H1 (cell line): ENCODE measurements at regions not wholly inside any gene's neighbourhood (a gene's known extent, or its start where the extent isn't known, plus 50 kb on each side); places are given as distances from the start of the nearest gene placed in this dataset.

Experiments
- CTCF ChIA-PET: fragments of 300-600 bp; sonication (Branson Sonifier 250); formaldehyde crosslinking; loops from one replicate; lab custom pipeline; 2021; ENCODE audit not compliant: partially characterized antibody; lab: Charles Lee
- POLR2A ChIA-PET: fragments of 300-600 bp; sonication (Branson Sonifier 250); formaldehyde crosslinking; loops from one replicate; lab custom pipeline; 2021; ENCODE audit warnings: inconsistent platforms; ENCODE audit not compliant: partially characterized antibody; lab: Charles Lee
- DNase-seq, 2 experiments: peaks; one replicate each; pipeline versions ENCODE4 v3.0.0 to v3.0.0-alpha.2; 2010 to 2022; ENCODE audit warnings: low spot score in 2 of 2, low read depth in 1 of 2, mixed read lengths in 1 of 2
- FAIRE-seq: peaks from 2 replicates; lab custom pipeline; 2011; peaks lifted over from hg19 to GRCh38; lab: Jason Lieb, UNC
- H2AFZ ChIP-seq: 2 replicates; pipeline ENCODE4 v1.8.1; 2012; ENCODE audit warnings: low read length, inconsistent platforms
- H2AK5ac ChIP-seq: 2 replicates; pipeline ENCODE4 v1.6.1; 2013; ENCODE audit warnings: low read depth, low read length
- H2BK120ac ChIP-seq: replicated peaks from 2 replicates; pipeline ENCODE3; 2013; ENCODE audit warnings: low read depth, low read length, inconsistent platforms
- H2BK12ac ChIP-seq: 2 replicates; pipeline ENCODE4 v1.6.1; 2013; ENCODE audit warnings: low read depth, low read length
- H2BK15ac ChIP-seq: 2 replicates; pipeline ENCODE4 v1.6.1; 2013; ENCODE audit warnings: low read length
- H2BK20ac ChIP-seq: 2 replicates; pipeline ENCODE4 v1.6.1; 2013; ENCODE audit warnings: low read length
- H2BK5ac ChIP-seq: 2 replicates; pipeline ENCODE4 v1.6.1; 2013; ENCODE audit warnings: low read depth, low read length
- H3K14ac ChIP-seq: 2 replicates; pipeline ENCODE4 v1.6.1; 2013; ENCODE audit warnings: inconsistent platforms; ENCODE audit not compliant: insufficient read length
- H3K18ac ChIP-seq: 2 replicates; pipeline ENCODE4 v1.6.1; 2013; ENCODE audit warnings: low read length; ENCODE audit errors: extremely low read depth
- H3K23ac ChIP-seq: 2 replicates; pipeline ENCODE4 v1.6.1; 2013; ENCODE audit warnings: inconsistent platforms; ENCODE audit not compliant: insufficient read length
- H3K23me2 ChIP-seq: 2 replicates; pipeline ENCODE4 v1.6.1; 2013; ENCODE audit warnings: low read depth, low read length
- H3K27ac ChIP-seq: 2 replicates; pipeline ENCODE4 v1.6.1; 2011; ENCODE audit warnings: low read depth, low read length, inconsistent platforms
- H3K27me3 ChIP-seq, 4 experiments: replicated peaks in 1 of 4; 1 replicate in 1 of 4; 2 replicates in 3 of 4; pipeline versions ENCODE4 v1.6.1 to v1.8.1; 2011 to 2013; ENCODE audit warnings: low read length in 3 of 4, mild to moderate bottlenecking in 3 of 4, inconsistent platforms in 2 of 4, mixed read lengths in 2 of 4, moderate library complexity in 1 of 4; ENCODE audit not compliant: control insufficient read depth in 3 of 4, insufficient read depth in 3 of 4; ENCODE audit errors: extremely low read depth in 1 of 4
- H3K36me3 ChIP-seq, 4 experiments: 2 replicates each; pipeline versions ENCODE4 v1.6.1 to v1.8.1; 2011 to 2013; ENCODE audit warnings: mild to moderate bottlenecking in 4 of 4, low read length in 3 of 4, moderate library complexity in 2 of 4, control low read depth in 1 of 4, inconsistent platforms in 1 of 4; ENCODE audit not compliant: insufficient read depth in 4 of 4, control insufficient read depth in 2 of 4
- H3K4ac ChIP-seq: replicated peaks from 2 replicates; pipeline ENCODE3; 2013; ENCODE audit warnings: low read length, low read depth, mixed read lengths, inconsistent platforms; ENCODE audit not compliant: insufficient read length
- H3K4me1 ChIP-seq, 4 experiments: replicated peaks in 1 of 4; 1 replicate in 1 of 4; 2 replicates in 3 of 4; pipeline versions ENCODE4 v1.6.1 to v1.8.1; 2011 to 2013; ENCODE audit warnings: low read length in 3 of 4, inconsistent platforms in 2 of 4, mixed read lengths in 1 of 4; ENCODE audit not compliant: insufficient read depth in 4 of 4, control insufficient read depth in 3 of 4
- H3K4me2 ChIP-seq, 2 experiments: 2 replicates each; pipeline versions ENCODE4 v1.6.1 to v1.8.1; 2011 to 2013; ENCODE audit warnings: low read depth in 2 of 2, low read length in 2 of 2, control low read depth in 1 of 2, inconsistent platforms in 1 of 2, mild to moderate bottlenecking in 1 of 2; ENCODE audit not compliant: insufficient read depth in 1 of 2
- H3K4me3 ChIP-seq, 4 experiments: fragments of 200-600, 300-600 bp in 1 of 4; sonication (generic), shearing (Covaris generic), sonication (Bioruptor Twin) in 1 of 4; 2 replicates each; pipeline versions ENCODE4 v1.5.1 to v1.8.1; 2011 to 2016; ENCODE audit warnings: low read length in 4 of 4, low read depth in 3 of 4, control low read depth in 2 of 4, inconsistent platforms in 2 of 4, mild to moderate bottlenecking in 2 of 4, mixed read lengths in 1 of 4, moderate library complexity in 1 of 4; ENCODE audit not compliant: insufficient read depth in 2 of 4; ENCODE audit errors: extremely low read depth in 1 of 4
- H3K56ac ChIP-seq: replicated peaks from 2 replicates; pipeline ENCODE3; 2013; ENCODE audit warnings: low read depth, mild to moderate bottlenecking, mixed read lengths, low read length, inconsistent platforms; ENCODE audit not compliant: insufficient read length
- H3K79me1 ChIP-seq: 2 replicates; pipeline ENCODE4 v1.6.1; 2013; ENCODE audit warnings: low read depth, low read length, control low read depth
- H3K79me2 ChIP-seq, 2 experiments: 2 replicates each; pipeline versions ENCODE4 v1.6.1 to v1.8.1; 2012 to 2013; ENCODE audit warnings: low read length in 2 of 2, mild to moderate bottlenecking in 2 of 2, inconsistent platforms in 1 of 2; ENCODE audit not compliant: insufficient read depth in 2 of 2, control insufficient read depth in 1 of 2
- H3K9ac ChIP-seq, 4 experiments: replicated peaks in 1 of 4; 1 replicate in 1 of 4; 2 replicates in 3 of 4; pipeline versions ENCODE4 v1.6.1 to v1.8.1; 2011 to 2013; ENCODE audit warnings: low read depth in 3 of 4, low read length in 3 of 4, control low read depth in 2 of 4, mild to moderate bottlenecking in 2 of 4, moderate library complexity in 2 of 4, inconsistent platforms in 1 of 4; ENCODE audit errors: extremely low read depth in 1 of 4
- H3K9me3 ChIP-seq, 2 experiments: 2 replicates each; pipeline versions ENCODE4 v1.6.1 to v1.8.1; 2012 to 2013; ENCODE audit warnings: mild to moderate bottlenecking in 2 of 2, moderate library complexity in 2 of 2, control low read depth in 1 of 2, inconsistent platforms in 1 of 2, low read depth in 1 of 2, low read length in 1 of 2, mixed read lengths in 1 of 2; ENCODE audit not compliant: insufficient read depth in 2 of 2
- H4K20me1 ChIP-seq, 2 experiments: replicated peaks in 1 of 2; 2 replicates each; pipeline versions ENCODE3 to v1.8.1; 2011 to 2013; ENCODE audit warnings: inconsistent platforms in 2 of 2, low read length in 2 of 2, mild to moderate bottlenecking in 1 of 2; ENCODE audit not compliant: insufficient read depth in 2 of 2, control insufficient read depth in 1 of 2
- H4K5ac ChIP-seq: 2 replicates; pipeline ENCODE4 v1.6.1; 2013; ENCODE audit warnings: low read length, low read depth, mixed read lengths, inconsistent platforms; ENCODE audit not compliant: insufficient read length
- H4K8ac ChIP-seq: 2 replicates; pipeline ENCODE4 v1.8.0; 2013; ENCODE audit warnings: mild to moderate bottlenecking, moderate library complexity, low read length, inconsistent platforms; ENCODE audit not compliant: insufficient read depth; ENCODE audit errors: extremely low read depth
- H4K91ac ChIP-seq: replicated peaks from 2 replicates; pipeline ENCODE3; 2013; ENCODE audit warnings: low read length, mixed read lengths, inconsistent platforms; ENCODE audit not compliant: insufficient read length
- ATF2 ChIP-seq: IDR thresholded peaks from 2 replicates; pipeline ENCODE4 v1.6.1; 2012; ENCODE audit warnings: low read length, inconsistent platforms
- BCL11A ChIP-seq, 2 experiments: IDR thresholded peaks; one replicate each; pipeline ENCODE4 v1.6.1; 2011; ENCODE audit warnings: low read depth in 2 of 2, low read length in 2 of 2, mild to moderate bottlenecking in 2 of 2
- CBX5 ChIP-seq: fragments of 300-800, 300-1000 bp; sonication (generic); IDR thresholded peaks from 2 replicates; pipeline ENCODE4 v1.7.1; 2016; ENCODE audit warnings: antibody characterized with exemption, low read length, low read depth
- CTBP2 ChIP-seq: IDR thresholded peaks from 2 replicates; pipeline ENCODE4 v1.7.0; 2011; ENCODE audit warnings: borderline replicate concordance, mild to moderate bottlenecking, moderate library complexity, mixed read lengths, low read length; ENCODE audit not compliant: insufficient read depth, insufficient read length
- E2F6 ChIP-seq: IDR thresholded peaks from 2 replicates; pipeline ENCODE4 v1.6.1; 2012; ENCODE audit warnings: inconsistent platforms
- EGR1 ChIP-seq: IDR thresholded peaks from 2 replicates; pipeline ENCODE4 v1.6.1; 2011; ENCODE audit warnings: low read depth, low read length, borderline replicate concordance
- JUN ChIP-seq: IDR thresholded peaks from 2 replicates; pipeline ENCODE4 v1.6.1; 2011; ENCODE audit warnings: low read depth, mild to moderate bottlenecking, improper control_type of control experiment, low read length
- JUND ChIP-seq: IDR thresholded peaks from 2 replicates; pipeline ENCODE4 v1.6.1; 2011; ENCODE audit warnings: mild to moderate bottlenecking, improper control_type of control experiment, low read length
- KDM5A ChIP-seq: fragments of 200-600 bp; IDR thresholded peaks from 2 replicates; pipeline ENCODE4 v1.7.1; 2012; ENCODE audit warnings: mild to moderate bottlenecking, low read length, inconsistent platforms, mixed read lengths
- NRF1 ChIP-seq: IDR thresholded peaks from 2 replicates; pipeline ENCODE4 v1.6.1; 2011; ENCODE audit warnings: mild to moderate bottlenecking, low read depth, low read length, improper control_type of control experiment
- SRF ChIP-seq: IDR thresholded peaks from 2 replicates; pipeline ENCODE4 v1.6.1; 2011; ENCODE audit warnings: mild to moderate bottlenecking, low read depth, low read length, moderate library complexity
- SUZ12 ChIP-seq: fragments of 200-600 bp; sonication (generic); IDR thresholded peaks from 2 replicates; pipeline ENCODE4 v1.6.1; 2012; ENCODE audit warnings: mild to moderate bottlenecking, inconsistent platforms, low read length, moderate library complexity, mixed read lengths
- TBP ChIP-seq: IDR thresholded peaks from 2 replicates; pipeline ENCODE4 v1.6.1; 2011; ENCODE audit warnings: low read depth, low read length, improper control_type of control experiment
- WGBS, 2 experiments: shearing (Covaris generic) in 1 of 2; methylation state at CpG; one replicate each; pipeline versions ENCODE4 v1.1.6 to v1.1.7; 2013 to 2015; ENCODE audit warnings: low lambda C conversion rate in 2 of 2, mixed read lengths in 2 of 2, inconsistent platforms in 1 of 2, low coverage in 1 of 2, missing lambda C conversion rate in 1 of 2; ENCODE audit not compliant: insufficient replicate concordance in 2 of 2, insufficient coverage in 1 of 2, insufficient read length in 1 of 2; ENCODE audit errors: extremely low coverage in 1 of 2, missing lambda C conversion rate in 1 of 2; 5-methylcytosine and 5-hydroxymethylcytosine counted together

- 93% methylated on average over 4 of the region's 4 CpGs; no CpG with 5 or more reads in 1 of the 2 experiments for WGBS, 2 experiments
- TF ChIP-seq SUZ12 (no peak), KDM5A (no peak), CBX5 (no peak), JUND (no peak), CTBP2 (no peak), EGR1 (no peak), TBP (no peak), NRF1 (no peak), BCL11A (IDR thresholded peaks at IDR 0.05; ENCODE audit: low read depth in 2 of 2, low read length in 2 of 2) (no peak), E2F6 (no peak), SRF (no peak), JUN (no peak), ATF2 (no peak)
Measured at GRCh38 chr2:182554950-182555349, 128.1 kb upstream of the PDE1A start.

More at GRCh38 chr2:182554950-182555349, 128.1 kb upstream of the PDE1A start:
- no peak overlapping the region for H4K91ac ChIP-seq
- no peak overlapping the region for H2BK120ac ChIP-seq
- no peak overlapping the region for H3K4me2 ChIP-seq
- no peak overlapping the region for H2BK12ac ChIP-seq
- H3K18ac ChIP-seq: no peak overlapping the region
- H2BK5ac ChIP-seq: no peak overlapping the region
- no peak overlapping the region for H3K56ac ChIP-seq
- H3K4me1 ChIP-seq: no peaks in the 10 kb centered on the region
- no peaks in the 10 kb centered on the region for H3K79me2 ChIP-seq
- H3K4me3 ChIP-seq: no peak overlapping the region
- no peaks in the 10 kb centered on the region for H3K36me3 ChIP-seq
- no peak overlapping the region for H3K14ac ChIP-seq
- no peak overlapping the region for H3K9ac ChIP-seq
- no peak overlapping the region for H2AK5ac ChIP-seq
- no peak overlapping the region for H4K8ac ChIP-seq
- POLR2A ChIA-PET: no interaction called here
- H3K23ac ChIP-seq: no peak overlapping the region
- H2AFZ ChIP-seq: no peak overlapping the region
- no peaks in the 10 kb centered on the region for H3K9me3 ChIP-seq
- H4K20me1 ChIP-seq: no peaks in the 10 kb centered on the region
- no peak overlapping the region for H3K27ac ChIP-seq
- no peaks in the 10 kb centered on the region for H3K79me1 ChIP-seq
- no peaks in the 10 kb centered on the region for H3K27me3 ChIP-seq
- CTCF ChIA-PET: interaction anchor here (0.7 to 1.0 kb wide), 2 partner anchors 44 to 314 kb away, joined by 3 to 5 read pairs; no protein-coding TSS in a partner anchor
- no peak overlapping the region for H3K4ac ChIP-seq
- H2BK15ac ChIP-seq: no peak overlapping the region
- H4K5ac ChIP-seq: no peak overlapping the region
- H2BK20ac ChIP-seq: no peak overlapping the region
- FAIRE-seq (no peak), DNase-seq (no peak)
- H3K23me2 ChIP-seq: no peaks in the 10 kb centered on the region
